ENCODE measurements at regions not wholly inside any gene's neighbourhood (a gene's known extent, or its start where the extent isn't known, plus 50 kb on each side); places are given as distances from the start of the nearest gene placed in this dataset.

DNA sequence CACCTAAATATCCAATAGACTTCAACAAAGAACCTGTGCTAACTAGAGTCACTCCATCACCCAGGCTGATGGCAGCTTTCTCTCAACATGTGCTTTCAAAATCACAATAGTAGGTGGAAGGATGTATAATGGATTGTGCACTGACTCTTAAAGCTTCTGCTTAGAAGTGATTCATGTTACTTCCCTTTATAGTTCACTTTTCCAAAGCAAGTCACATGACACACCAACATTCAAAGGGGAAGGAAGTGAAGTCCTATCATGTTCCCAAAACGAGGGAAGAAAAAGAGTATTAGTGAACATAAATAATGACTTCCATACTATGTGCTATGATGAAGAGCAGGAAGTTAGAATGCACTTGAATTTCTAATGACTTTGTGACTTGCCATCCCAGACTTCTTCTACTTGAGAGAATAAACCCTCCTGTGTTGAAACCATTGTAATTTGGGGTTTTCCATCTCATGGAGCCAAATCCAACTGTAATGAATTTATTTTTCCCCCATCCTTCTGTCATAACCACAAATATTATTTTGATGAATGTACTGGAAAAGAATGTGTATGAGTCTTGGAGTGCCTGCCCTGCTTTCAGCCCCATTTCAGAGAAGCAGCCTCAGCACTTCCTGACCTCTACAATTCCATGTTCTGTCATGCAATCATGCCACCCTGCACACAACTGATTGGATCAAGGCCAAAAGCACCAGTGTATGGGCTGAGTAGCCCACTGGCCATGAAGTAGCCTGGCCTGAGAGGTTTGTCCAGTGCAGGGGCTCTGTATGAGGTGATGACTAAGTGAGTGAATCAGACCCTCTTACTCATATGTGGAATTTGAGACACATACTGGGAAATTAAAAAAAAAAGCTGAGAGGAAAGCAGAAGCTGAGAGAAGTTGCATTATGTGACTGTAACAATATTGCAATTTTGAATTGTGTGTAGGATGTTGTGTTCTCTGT is 525.9 kb upstream of the CLINT1 start:
- H3K4me3 Mint-ChIP-seq: no peak overlapping the region
- no peak overlapping the region for H3K4me3 ChIP-seq (ENCODE audit: low read length)
- ATAC-seq: peak in 1 of 3 donors; percentile 17
- H3K36me3 ChIP-seq (ENCODE audit: control insufficient read depth, insufficient read depth, low read length): no peaks in the 10 kb centered on the region
- TF ChIP-seq CTCF (IDR thresholded peaks at IDR 0.05): no peak
- H3K27ac Mint-ChIP-seq: no peak overlapping the region
- no peaks in the 10 kb centered on the region for H3K9me3 ChIP-seq (ENCODE audit: control insufficient read depth, insufficient read depth, low read length)
- H3K27me3 Mint-ChIP-seq (ENCODE audit: low read depth in 2 of 2): no peaks in the 10 kb centered on the region
- no peaks in the 10 kb centered on the region for H3K36me3 Mint-ChIP-seq
- no peaks in the 10 kb centered on the region for H3K27me3 ChIP-seq (ENCODE audit: control insufficient read depth, insufficient read depth, low read length)
- peaks cover 2 to 3% of the 10 kb centered on the region in 2 donors for H3K9me3 Mint-ChIP-seq
- no CpG with 5 or more reads among the region's 1 CpG for WGBS (ENCODE audit: insufficient coverage)
- no peaks in the 10 kb centered on the region for H3K4me1 ChIP-seq (ENCODE audit: control insufficient read depth, insufficient read depth, low read length)
- H3K4me1 Mint-ChIP-seq: no peaks in the 10 kb centered on the region
- no peak for DNase-seq
- H3K27ac ChIP-seq (ENCODE audit: low read length): no peak overlapping the region
- intact Hi-C loops (cut with micrococcal nuclease): no loop called here

GRCh38 chr5:158383486-158383885 is 524.5 kb upstream of the CLINT1 start:
- no peaks in the 10 kb centered on the region for H3K4me1 Mint-ChIP-seq
- H3K36me3 Mint-ChIP-seq: no peaks in the 10 kb centered on the region
- no peak overlapping the region for H3K27ac Mint-ChIP-seq
- no CpG with 5 or more reads among the region's 1 CpG for WGBS (ENCODE audit: insufficient coverage)
- DNase-seq (no peak), ATAC-seq (no peak)
- H3K27me3 Mint-ChIP-seq (ENCODE audit: low read depth in 2 of 2): peaks cover 0 to 3% of the 10 kb centered on the region in 2 donors
- Histone ChIP-seq H3K4me3 (ENCODE audit: low read length) (no peak overlapping the region), H3K4me1 (ENCODE audit: control insufficient read depth, insufficient read depth, low read length) (no peaks in the 10 kb centered on the region), H3K27me3 (ENCODE audit: control insufficient read depth, insufficient read depth, low read length) (no peaks in the 10 kb centered on the region), H3K36me3 (ENCODE audit: control insufficient read depth, insufficient read depth, low read length) (no peaks in the 10 kb centered on the region), H3K27ac (ENCODE audit: low read length) (no peak overlapping the region), H3K9me3 (ENCODE audit: control insufficient read depth, insufficient read depth, low read length) (no peaks in the 10 kb centered on the region)
- intact Hi-C loops (cut with micrococcal nuclease): no loop called here
- no peak for TF ChIP-seq CTCF (IDR thresholded peaks at IDR 0.05)
- peaks cover 6 to 7% of the 10 kb centered on the region in 2 donors for H3K9me3 Mint-ChIP-seq
- H3K4me3 Mint-ChIP-seq: no peak overlapping the region

DNA sequence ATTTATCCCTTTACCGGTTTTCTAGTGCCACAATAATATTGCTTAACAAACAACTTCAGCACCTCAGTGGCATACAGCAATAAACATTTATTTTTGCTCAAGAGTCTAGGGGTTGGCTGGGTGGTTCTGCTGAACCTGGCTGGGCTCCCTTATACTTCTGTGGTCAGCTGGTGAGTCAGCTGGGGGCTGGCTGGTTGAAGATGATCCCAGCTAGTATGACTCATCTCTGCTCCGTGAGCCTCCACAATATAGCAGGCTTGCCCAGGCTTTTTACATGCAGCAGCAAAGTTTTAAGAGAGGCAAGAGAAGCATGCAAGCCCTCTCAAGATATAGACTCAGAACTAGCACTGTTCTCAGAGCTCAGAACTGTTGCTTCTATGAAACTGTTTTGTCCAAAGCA is 523.5 kb upstream of the CLINT1 start:
- DNase-seq: peak in 1 of 2 donors; percentile 9
- Histone ChIP-seq H3K4me3 (ENCODE audit: low read length) (no peak overlapping the region), H3K27me3 (ENCODE audit: control insufficient read depth, insufficient read depth, low read length) (no peaks in the 10 kb centered on the region), H3K4me1 (ENCODE audit: control insufficient read depth, insufficient read depth, low read length) (no peaks in the 10 kb centered on the region), H3K36me3 (ENCODE audit: control insufficient read depth, insufficient read depth, low read length) (no peaks in the 10 kb centered on the region), H3K27ac (ENCODE audit: low read length) (no peak overlapping the region), H3K9me3 (ENCODE audit: control insufficient read depth, insufficient read depth, low read length) (no peaks in the 10 kb centered on the region)
- Mint-ChIP-seq H3K27ac (no peak overlapping the region), H3K4me1 (no peaks in the 10 kb centered on the region), H3K9me3 (peaks cover 8 to 9% of the 10 kb centered on the region in 2 donors), H3K36me3 (no peaks in the 10 kb centered on the region), H3K4me3 (no peak overlapping the region), H3K27me3 (ENCODE audit: low read depth in 2 of 2) (peaks cover 0 to 3% of the 10 kb centered on the region in 2 donors)
- WGBS (ENCODE audit: insufficient coverage): 45% methylated on average over 2 of the region's 2 CpGs
- intact Hi-C loops (cut with micrococcal nuclease): no loop called here
- peak in 2 of 3 donors; percentile 49 to 50 for ATAC-seq
- no peak for TF ChIP-seq CTCF (IDR thresholded peaks at IDR 0.05)

Measured in natural killer cell (primary cell).